Stimulated activated CD4-positive, alpha-beta T cell treated with anti-CD3 and anti-CD28 coated beads, TNF-alpha, amount 100 ng/mL, for 4 hours (primary cell): ENCODE measurements at regions not wholly inside any gene's neighbourhood (a gene's known extent, or its start where the extent isn't known, plus 50 kb on each side); places are given as distances from the start of the nearest gene placed in this dataset.

Experiments
- DNase-seq, 3 experiments: peaks; one replicate each; pipeline ENCODE4 v3.0.0-alpha.2; 2020; ENCODE audit warnings: low read depth in 3 of 3

DNA sequence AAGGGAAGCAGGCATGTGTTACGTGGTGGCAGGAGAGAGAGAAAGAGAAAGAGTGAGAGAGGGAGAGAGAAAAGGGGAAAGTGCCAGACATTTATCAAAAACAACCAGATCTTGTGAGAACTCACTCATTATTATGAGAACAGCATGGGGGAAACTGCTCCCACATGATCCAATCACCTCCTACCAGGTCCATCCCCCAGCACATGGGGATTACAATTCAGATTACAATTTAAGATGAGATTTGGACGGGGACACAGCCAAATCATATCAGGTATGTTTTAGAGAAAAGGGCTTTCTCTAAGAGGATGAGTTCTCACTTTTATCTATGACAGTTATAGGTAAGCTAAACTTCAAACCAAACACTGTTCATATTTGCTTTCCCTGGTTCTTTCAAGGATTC, 597.3 kb upstream of the PIK3C3 start:
- DNase-seq, result no peak

DNA sequence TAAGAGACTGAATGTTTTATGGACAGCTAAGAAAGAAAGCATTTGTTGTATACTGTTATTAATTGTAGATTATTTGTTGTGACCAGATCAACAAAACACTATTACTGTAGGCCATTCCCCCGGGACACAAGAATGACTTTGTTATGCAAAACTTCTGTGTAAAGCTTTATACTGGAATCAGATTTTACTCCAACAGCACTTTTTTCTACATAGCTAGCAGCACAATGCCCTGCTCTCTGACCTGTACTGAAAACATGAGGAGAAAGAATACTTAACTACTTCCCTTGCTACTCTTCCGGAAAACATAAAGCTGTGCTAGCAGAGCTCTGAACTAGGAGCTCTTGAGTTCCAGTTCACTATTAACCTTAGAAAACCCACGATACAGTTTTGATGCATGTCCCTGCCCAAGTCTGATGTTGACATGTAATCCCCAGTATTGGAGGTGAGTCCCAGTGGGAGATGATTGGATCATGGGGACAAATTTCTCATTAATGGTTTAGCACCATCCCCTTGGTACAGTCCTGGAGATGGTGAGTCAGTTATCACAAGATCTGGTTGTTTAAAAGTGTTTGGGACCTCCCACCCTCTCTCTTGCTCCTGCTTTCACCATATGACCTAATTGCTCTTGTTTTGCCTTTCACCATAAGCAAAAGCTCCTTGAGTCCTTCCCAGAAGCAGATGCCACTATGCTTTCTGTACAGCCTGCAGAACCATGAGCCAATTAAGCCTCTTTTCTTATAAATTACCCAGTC, 601.1 kb upstream of the PIK3C3 start:
- DNase-seq, result no peak

DNA sequence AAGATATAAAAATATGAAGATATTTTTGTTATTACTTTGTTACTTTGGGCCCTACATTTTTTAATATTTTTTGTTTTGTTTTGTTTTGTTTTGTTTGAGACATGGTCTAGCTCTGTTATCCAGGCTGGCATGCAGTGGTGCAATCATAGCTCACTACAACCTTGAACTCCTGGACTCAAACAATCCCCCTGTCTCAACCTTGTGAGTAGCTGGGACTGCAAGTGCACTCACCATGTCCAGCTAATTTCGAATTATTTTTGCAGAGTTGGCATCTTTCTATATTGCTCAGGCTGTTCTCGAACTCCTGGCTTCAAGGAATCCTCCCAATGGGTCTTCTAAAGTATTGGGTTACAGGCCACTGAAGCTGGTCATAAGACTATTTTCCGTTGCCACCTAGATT, 603.6 kb upstream of the PIK3C3 start:
- DNase-seq, result no peak

DNA sequence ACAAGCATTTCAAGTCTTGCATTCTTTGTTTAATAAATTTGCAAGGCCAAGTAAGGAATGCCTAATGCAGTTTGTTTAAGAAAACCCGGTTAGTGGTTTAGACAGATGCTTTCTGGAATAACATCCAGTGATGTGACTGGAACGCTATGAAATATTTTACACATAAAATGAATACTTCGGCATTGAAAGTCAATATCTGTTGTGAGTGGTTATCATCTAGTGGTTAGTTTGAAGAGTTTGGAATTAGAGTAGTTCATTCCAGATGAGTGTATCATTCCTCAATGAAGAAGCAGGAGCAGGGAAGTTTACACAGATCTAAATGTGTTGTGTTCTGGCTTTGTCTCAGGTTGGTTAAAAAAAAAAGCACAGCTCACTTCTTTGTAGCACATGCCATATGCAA, 608.0 kb upstream of the PIK3C3 start:
- DNase-seq, result no peak

- no peak for DNase-seq
Measured at GRCh38 chr18:41343808-41344207, 611.2 kb upstream of the PIK3C3 start.

DNA sequence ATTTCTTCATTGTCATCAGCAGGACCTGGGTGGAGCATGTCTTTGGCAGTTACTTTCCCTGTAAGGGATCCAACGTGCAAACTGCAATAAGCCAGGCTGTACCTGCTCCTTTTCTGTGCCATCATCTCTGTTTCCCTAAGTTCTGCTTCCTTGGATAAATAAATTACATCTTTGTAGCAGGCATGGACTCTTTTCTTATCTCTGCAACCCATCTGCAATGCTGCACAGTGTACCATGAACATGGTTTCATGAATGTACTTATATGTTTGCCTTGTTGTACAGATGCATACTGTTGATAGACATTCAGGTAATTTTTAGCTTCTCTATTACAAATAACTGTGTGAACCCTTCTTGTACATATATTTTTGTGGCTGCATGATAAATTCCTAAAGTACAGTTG, 616.7 kb upstream of the PIK3C3 start:
- DNase-seq, result no peak

DNA sequence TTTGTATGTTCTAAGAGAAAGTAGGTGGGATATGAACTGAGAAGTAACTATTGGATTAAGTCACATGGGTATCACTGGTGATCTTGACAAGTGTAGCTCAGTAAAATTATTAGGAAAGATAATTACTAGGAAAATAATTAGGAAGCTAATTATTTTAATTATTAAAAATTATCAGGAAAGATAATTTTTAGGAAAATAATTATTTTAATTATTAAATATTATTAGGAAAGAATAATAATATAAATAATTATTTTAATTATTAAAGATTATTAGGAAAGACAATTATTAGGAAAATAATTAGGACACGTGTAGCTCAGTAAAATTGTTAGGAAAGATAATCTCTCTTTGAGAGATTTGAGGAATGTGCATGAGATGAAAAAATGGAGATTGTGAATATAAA, 623.4 kb upstream of the PIK3C3 start:
- DNase-seq, result no peak

- no peak for DNase-seq
Measured at GRCh38 chr18:41326311-41326710, 628.7 kb upstream of the PIK3C3 start.

DNA sequence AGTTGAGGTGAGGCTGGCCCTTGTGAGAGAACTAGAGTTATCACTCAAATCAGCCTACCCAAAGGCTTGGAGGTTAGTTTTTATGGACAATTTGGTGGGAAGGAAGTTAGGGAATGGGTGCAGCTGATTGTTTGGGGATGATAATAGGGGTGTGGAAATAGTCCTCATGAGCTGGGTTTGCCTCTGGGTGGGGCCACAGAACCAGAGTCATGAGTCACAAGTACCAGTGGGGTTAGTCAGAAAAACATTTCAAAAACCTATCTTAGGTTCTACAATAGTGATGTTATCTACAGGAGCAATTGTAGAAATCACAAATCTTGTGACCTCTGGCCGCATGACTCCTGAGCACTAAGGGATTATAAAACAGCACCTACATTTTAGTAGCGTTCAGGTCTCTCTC, 630.1 kb upstream of the PIK3C3 start:
- no peak for DNase-seq

DNA sequence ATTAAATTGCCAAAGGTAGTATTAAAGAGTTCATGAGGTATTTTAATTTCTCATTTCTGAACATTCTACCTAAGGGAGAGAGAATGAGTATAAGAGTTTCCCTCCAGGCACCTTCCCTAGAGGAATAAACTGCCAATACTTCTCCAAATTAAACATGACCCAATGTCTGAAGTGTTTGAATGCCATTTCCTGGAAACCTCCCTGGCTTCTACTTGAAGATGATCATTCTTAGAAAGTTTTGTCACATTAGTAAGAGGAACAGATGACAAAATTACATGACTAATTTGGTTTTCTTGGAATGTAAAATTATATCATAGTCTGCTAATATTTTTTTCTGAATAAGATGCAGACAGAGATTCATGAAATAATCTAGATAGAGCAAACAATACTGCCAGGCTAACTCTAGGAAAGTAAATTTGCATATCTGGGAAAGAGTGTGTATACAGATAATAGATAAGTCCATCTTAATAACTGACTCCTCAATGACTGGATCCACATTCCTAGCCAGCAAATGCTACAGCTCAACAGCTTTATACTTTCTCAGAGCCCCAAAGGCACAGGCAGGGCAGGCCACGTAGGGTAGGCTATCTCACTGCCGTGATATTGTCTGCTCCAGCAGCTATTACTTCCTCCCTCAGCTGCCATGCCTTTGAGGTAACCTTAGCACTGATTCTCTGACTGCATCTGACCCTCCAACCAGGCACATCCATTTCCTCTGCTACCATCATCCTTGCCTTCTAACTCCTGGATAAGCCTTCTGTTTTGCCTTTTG, 630.8 kb upstream of the PIK3C3 start:
- no peak for DNase-seq

DNA sequence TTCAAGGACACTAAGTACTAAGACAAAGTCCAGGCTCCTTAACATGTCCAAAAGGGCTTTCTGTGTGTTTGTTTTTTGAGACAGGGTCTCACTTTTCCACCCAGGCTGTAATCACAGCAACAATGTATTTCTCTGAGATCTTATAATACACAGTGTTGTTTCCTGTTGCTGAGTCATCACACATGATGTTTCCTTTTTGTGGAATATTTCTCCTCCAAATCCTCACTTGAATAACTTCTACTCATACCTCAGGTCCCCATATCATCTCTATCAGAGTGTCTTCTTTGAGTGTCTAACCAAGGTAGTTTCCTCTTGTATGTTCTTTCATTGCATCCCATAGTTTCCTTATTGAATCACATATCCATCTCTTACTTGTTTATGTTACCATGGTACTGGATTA, 632.0 kb upstream of the PIK3C3 start:
- DNase-seq, result no peak

DNA sequence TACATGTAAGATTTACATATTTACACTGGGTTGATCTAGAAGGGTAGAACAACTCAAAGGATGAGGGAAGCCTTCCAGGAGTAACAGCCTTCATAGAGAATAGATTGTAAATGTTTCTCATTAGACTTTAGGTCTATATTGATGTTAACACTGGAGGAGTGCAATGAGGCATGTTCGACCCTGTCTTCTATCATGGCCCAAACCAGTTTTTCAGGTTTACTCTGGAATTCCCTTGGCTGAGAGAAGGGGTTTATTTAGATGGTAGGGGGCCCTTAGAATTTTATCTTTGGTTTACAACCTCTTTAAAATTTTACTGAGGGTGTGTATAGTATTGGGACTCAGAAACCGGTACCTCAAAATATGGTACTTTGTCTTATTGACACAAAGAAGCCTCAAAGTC, 634.9 kb upstream of the PIK3C3 start:
- no peak for DNase-seq

DNA sequence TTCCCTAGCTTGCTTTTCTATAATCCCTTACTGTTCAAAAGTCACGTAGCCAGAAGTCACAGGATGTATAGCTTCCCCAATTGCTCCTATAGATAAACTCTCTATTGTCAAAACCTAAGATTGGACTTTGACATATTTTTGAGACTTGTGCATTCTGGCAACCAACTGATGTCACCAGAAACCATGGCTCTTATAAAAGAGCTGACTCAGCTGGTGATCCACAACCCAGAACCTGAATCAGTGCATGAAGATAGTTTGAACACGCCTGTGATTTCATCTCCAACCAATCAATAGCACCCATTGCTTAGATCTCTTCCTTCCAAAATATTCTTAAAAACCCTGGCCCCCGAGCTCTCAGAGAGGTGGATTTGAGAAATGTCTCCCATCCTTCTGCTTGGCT, 639.9 kb upstream of the PIK3C3 start:
- DNase-seq, result no peak

DNA sequence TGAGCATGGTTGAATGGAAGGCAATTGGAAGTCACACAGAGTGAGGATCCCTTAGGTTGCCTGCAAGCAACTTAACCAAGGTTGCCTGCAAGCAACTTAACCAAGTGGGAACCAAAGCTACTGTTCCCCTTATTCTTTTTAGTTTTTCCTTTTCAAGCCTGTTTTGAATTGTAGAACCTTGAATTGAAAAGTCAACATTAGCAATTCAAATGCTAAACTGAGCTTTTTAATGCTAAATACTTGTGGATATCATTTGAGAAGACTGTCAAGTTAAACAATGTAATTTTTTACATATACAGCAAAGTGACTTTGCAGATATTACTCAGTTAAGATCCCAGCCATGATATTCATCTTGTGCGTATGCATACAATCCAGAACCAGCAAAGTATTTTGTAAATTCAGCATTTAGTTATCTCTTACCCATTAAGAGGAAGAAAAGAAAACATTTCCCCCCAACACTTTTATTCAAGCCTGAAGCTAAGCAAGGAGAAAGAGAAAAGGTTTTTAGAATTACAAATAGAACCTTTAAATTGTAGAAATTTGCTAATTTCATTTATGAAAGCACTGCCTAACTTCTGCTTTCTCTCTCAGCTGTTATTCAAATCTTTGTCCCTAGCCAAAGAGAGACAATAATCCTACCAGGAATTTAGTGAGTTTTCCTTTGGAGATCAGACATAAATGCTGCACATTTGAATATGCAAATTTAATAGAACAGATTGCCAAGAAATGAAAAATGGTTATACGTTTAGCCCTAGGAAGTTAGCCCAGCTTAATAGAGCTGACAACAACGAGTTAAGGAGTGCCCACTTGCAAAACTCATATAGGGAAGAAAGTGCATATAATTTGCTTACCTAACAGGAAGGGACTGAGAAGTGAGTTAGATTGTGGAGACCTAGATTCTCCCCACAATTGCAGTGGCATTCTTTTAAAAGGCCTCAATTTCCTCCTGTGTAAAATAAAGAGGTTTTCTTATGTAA, 643.2 kb upstream of the PIK3C3 start:
- no peak for DNase-seq

GRCh38 chr18:41297740-41298139, 657.3 kb upstream of the PIK3C3 start:
- DNase-seq, result no peak

DNA sequence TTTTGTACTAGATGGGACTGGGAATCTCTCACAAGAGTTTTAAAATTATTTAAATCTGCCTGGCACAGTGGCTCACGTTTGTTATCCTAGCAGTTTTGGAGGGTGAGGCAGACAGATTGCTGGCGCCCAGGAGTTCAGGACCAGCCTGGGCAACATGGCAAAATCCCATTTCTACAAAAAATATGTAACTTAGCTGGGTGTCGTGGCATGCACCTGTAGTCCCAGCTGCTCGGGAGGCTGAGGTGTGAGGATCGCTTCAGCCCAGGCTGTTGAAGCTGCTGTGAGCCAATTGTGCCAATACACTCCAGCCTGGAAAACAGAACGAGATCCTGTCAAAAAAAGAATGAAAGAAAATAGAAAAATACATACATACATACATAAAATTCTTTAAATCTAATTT, 685.7 kb upstream of the PIK3C3 start:
- DNase-seq, result no peak

GRCh38 chr18:41268271-41268670, 686.8 kb upstream of the PIK3C3 start:
- DNase-seq, result no peak

DNA sequence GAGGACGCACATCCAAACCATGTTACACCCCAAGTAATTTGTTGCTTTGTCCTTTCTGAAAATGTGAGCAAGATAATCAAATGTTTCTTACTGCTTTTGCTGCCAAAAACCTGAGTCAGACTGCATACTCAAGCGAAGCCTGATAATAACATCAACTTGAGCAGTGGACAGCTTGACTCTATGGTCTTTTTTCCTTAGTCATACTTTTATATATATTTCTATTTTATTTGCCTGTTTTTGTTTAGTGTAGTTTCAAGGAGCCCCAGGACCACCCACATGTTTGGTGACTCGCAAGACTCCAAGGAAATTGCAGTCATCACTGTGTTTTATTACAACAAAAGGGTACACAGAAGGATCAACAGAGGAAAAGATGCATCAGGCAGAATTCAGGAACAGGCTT, 688.4 kb upstream of the PIK3C3 start:
- DNase-seq, result no peak

- DNase-seq, result no peak
Measured at GRCh38 chr18:41266204-41266603, 688.8 kb upstream of the PIK3C3 start.

- no peak for DNase-seq
Measured at GRCh38 chr18:41265047-41265446, 690.0 kb upstream of the PIK3C3 start.

- DNase-seq, result no peak
Measured at GRCh38 chr18:41263956-41264355, 691.1 kb upstream of the PIK3C3 start.

DNA sequence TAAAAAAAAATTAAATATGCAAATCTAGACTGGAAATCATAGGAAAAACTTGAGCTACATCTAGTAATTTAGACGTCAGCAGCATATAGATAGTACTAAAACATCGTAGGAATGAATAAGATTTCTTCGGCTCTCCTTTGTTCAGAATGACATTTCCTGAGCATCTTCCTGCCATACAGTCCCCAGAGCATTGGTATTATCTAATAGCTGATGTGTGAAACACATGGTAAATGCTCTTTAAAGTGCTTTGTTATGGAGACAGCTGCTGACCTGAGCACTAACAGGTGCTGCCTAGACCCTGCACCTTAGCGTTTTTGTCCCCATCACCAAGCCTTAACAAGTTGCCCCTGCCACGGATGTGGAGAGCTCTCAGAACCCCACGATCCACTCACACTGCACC, 692.3 kb upstream of the PIK3C3 start:
- DNase-seq, result no peak
